HCT116 (cell line): ENCODE measurements at regions not wholly inside any gene's neighbourhood (a gene's known extent, or its start where the extent isn't known, plus 50 kb on each side); places are given as distances from the start of the nearest gene placed in this dataset.

Source experiments
- ATAC-seq: fragments of 200-7000 bp; cut with Tn5 transposase; 2 replicates; pipeline ENCODE4 v1.9.1; 2020; ENCODE audit warnings: mild to moderate bottlenecking, moderate library complexity
- BruUV-seq: library from RNA; stranded (reverse); fragments of 400-500 nt; replicated peaks from 2 replicates; lab custom pipeline; 2021; lab: Mats Ljungman, UMichigan
- CTCF ChIA-PET: fragments of 300-600 bp; sonication (Branson Sonifier 250); formaldehyde crosslinking; loops from one replicate; lab custom pipeline; 2021; ENCODE audit warnings: antibody characterized with exemption; lab: Charles Lee
- POLR2A ChIA-PET: fragments of 300-600, 350-600 bp; sonication (Branson Sonifier 250); formaldehyde crosslinking; loops from one replicate; lab custom pipeline; 2021; ENCODE audit warnings: antibody characterized with exemption; lab: Charles Lee
- RAD21 ChIA-PET, 2 experiments: fragments of 300-600 bp; sonication (Branson Sonifier 250); formaldehyde crosslinking; loops; one replicate each; lab custom pipeline; 2023; ENCODE audit warnings: low total read pairs in 2 of 2; ENCODE audit not compliant: uncharacterized antibody in 2 of 2, unreplicated experiment in 2 of 2, low non-redundant PET in 1 of 2; lab: Charles Lee
- DNase-seq: peaks from one replicate; pipeline ENCODE4 v3.0.0-alpha.2; 2010; ENCODE audit warnings: low read depth, low spot score
- H2AFZ ChIP-seq: fragments of 200-600 bp; shearing (Covaris generic), sonication (generic); 2 replicates; pipeline ENCODE4 v1.6.1; 2017; ENCODE audit warnings: low read depth, mixed run types, mixed read lengths, antibody characterized with exemption, low read length; ENCODE audit not compliant: poor library complexity, severe bottlenecking
- H3K27ac ChIP-seq: 2 replicates; pipeline ENCODE4 v1.5.1; 2012; ENCODE audit warnings: low read depth, low read length
- H3K27me3 ChIP-seq: fragments of 200-600 bp; sonication (generic); 2 replicates; pipeline ENCODE4 v1.6.1; 2016; ENCODE audit warnings: mixed run types, low read length, mixed read lengths; ENCODE audit not compliant: insufficient read depth
- H3K36me3 ChIP-seq, 2 experiments: fragments of 200-500 bp in 1 of 2; fragments of 200-600 bp in 1 of 2; sonication (Bioruptor generic) in 1 of 2; sonication (generic) in 1 of 2; 2 replicates each; pipeline versions ENCODE4 v1.5.1 to v1.6.1; 2014 to 2016; ENCODE audit warnings: low read length in 2 of 2, inconsistent platforms in 1 of 2, mixed read lengths in 1 of 2, mixed run types in 1 of 2; ENCODE audit not compliant: insufficient read depth in 2 of 2, control insufficient read depth in 1 of 2
- H3K4me1 ChIP-seq, 2 experiments: fragments of 200-600 bp in 1 of 2; sonication (generic) in 1 of 2; 2 replicates each; pipeline versions ENCODE4 v1.5.1 to v1.6.1; 2012 to 2017; ENCODE audit warnings: low read length in 2 of 2, inconsistent platforms in 1 of 2, mild to moderate bottlenecking in 1 of 2, mixed read lengths in 1 of 2, mixed run types in 1 of 2, moderate library complexity in 1 of 2; ENCODE audit not compliant: insufficient read depth in 2 of 2, control insufficient read depth in 1 of 2
- H3K4me2 ChIP-seq: fragments of 200-600 bp; sonication (generic); 2 replicates; pipeline ENCODE4 v1.6.1; 2017; ENCODE audit warnings: mixed run types, low read length, mixed read lengths
- H3K4me3 ChIP-seq, 2 experiments: fragments of 200-600 bp in 1 of 2; sonication (generic) in 1 of 2; replicated peaks in 1 of 2; 2 replicates each; pipeline ENCODE4 v1.5.1; 2011 to 2016; ENCODE audit warnings: low read length in 2 of 2, control low read depth in 1 of 2, low read depth in 1 of 2, mild to moderate bottlenecking in 1 of 2, mixed read lengths in 1 of 2, mixed run types in 1 of 2
- H3K79me2 ChIP-seq: fragments of 200-600 bp; sonication (generic); 2 replicates; pipeline ENCODE4 v1.6.1; 2017; ENCODE audit warnings: mild to moderate bottlenecking, mixed run types, low read length, moderate library complexity, mixed read lengths; ENCODE audit not compliant: insufficient read depth
- H3K9ac ChIP-seq: fragments of 200-600 bp; sonication (generic); 2 replicates; pipeline ENCODE4 v1.6.1; 2016; ENCODE audit warnings: low read length, mixed read lengths
- H3K9me2 ChIP-seq: fragments of 200-600 bp; sonication (generic), shearing (Covaris generic); 2 replicates; pipeline ENCODE4 v1.6.1; 2017; ENCODE audit warnings: mixed run types, mild to moderate bottlenecking, moderate library complexity; ENCODE audit not compliant: insufficient read depth
- H3K9me3 ChIP-seq, 2 experiments: fragments of 200-500 bp in 1 of 2; fragments of 200-600 bp in 1 of 2; sonication (Bioruptor generic) in 1 of 2; sonication (generic) in 1 of 2; 2 replicates each; pipeline ENCODE4 v1.6.1; 2014 to 2017; ENCODE audit warnings: low read length in 2 of 2, mixed read lengths in 2 of 2, inconsistent platforms in 1 of 2, low read depth in 1 of 2, mild to moderate bottlenecking in 1 of 2, mixed run types in 1 of 2, moderate library complexity in 1 of 2; ENCODE audit not compliant: control insufficient read depth in 1 of 2, insufficient read depth in 1 of 2
- H4K20me1 ChIP-seq: fragments of 200-600 bp; sonication (generic), shearing (Covaris generic); 2 replicates; pipeline ENCODE4 v1.6.1; 2017; ENCODE audit warnings: mixed run types, mild to moderate bottlenecking, moderate library complexity; ENCODE audit not compliant: insufficient read depth
- EZH2 ChIP-seq: fragments of 200-600 bp; sonication (generic); IDR thresholded peaks from 2 replicates; pipeline ENCODE4 v1.6.1; 2017; ENCODE audit warnings: antibody characterized with exemption, mixed run types
- EZH2phosphoT487 ChIP-seq: fragments of 200-600 bp; IDR thresholded peaks from 2 replicates; pipeline ENCODE4 v1.6.1; 2018; ENCODE audit warnings: antibody characterized with exemption, borderline replicate concordance
- FOSL1 ChIP-seq: IDR thresholded peaks from 2 replicates; pipeline ENCODE4 v1.6.1; 2012; ENCODE audit warnings: low read depth
- POLR2AphosphoS5 ChIP-seq: IDR thresholded peaks from 2 replicates; pipeline ENCODE4 v1.6.1; 2011; ENCODE audit warnings: mild to moderate bottlenecking, low read depth, low read length, moderate library complexity
- SIN3A ChIP-seq: IDR thresholded peaks from 2 replicates; pipeline ENCODE4 v1.6.1; 2012; ENCODE audit warnings: low read depth
- SP1 ChIP-seq: IDR thresholded peaks from 2 replicates; pipeline ENCODE4 v1.6.1; 2012; ENCODE audit warnings: low read depth
- intact Hi-C: fragments of 100-400 bp; cut with micrococcal nuclease; formaldehyde crosslinking; loops from 2 replicates; pipeline ENCODE4 v1.10.0; 2022
- TF ChIP-seq, protein P1 (sequence below): IDR thresholded peaks from 2 replicates; pipeline ENCODE4 v1.6.1; 2012
- TF ChIP-seq, protein P2 (sequence below): IDR thresholded peaks from 2 replicates; pipeline ENCODE4 v1.6.1; 2011; ENCODE audit warnings: mild to moderate bottlenecking, low read length, moderate library complexity; ENCODE audit not compliant: insufficient replicate concordance; ENCODE audit errors: extremely low read depth
- TF ChIP-seq, protein P3 (sequence below): IDR thresholded peaks from 2 replicates; pipeline ENCODE4 v1.6.1; 2012

DNA sequence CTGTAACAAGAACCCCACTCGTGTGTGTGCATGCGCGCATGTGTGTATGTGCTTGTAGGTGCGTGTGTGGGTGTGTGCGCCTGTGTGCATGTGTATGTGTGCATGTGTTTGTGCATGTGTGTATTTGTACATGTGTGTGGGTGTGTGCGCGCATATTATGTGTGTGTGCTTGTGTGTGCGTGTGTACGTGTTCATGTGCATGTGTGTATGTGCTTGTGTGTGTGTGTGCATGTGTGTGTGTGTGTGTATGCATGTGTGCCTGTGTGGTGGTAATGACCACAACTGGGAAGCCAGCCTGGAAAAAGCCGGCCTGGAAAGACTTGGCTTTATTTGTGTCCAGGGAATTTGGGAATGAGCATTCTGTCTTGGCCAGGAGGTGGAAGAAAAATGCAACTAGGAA is 157.5 kb downstream of the PAX1 start:
- TF ChIP-seq SIN3A (no peak), POLR2AphosphoS5 (no peak), EZH2 (no peak), SP1 (no peak), FOSL1 (no peak), EZH2phosphoT487 (no peak)
- TF ChIP-seq, protein P1, sequence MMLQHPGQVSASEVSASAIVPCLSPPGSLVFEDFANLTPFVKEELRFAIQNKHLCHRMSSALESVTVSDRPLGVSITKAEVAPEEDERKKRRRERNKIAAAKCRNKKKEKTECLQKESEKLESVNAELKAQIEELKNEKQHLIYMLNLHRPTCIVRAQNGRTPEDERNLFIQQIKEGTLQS, result no peak
- TF ChIP-seq, protein P2, sequence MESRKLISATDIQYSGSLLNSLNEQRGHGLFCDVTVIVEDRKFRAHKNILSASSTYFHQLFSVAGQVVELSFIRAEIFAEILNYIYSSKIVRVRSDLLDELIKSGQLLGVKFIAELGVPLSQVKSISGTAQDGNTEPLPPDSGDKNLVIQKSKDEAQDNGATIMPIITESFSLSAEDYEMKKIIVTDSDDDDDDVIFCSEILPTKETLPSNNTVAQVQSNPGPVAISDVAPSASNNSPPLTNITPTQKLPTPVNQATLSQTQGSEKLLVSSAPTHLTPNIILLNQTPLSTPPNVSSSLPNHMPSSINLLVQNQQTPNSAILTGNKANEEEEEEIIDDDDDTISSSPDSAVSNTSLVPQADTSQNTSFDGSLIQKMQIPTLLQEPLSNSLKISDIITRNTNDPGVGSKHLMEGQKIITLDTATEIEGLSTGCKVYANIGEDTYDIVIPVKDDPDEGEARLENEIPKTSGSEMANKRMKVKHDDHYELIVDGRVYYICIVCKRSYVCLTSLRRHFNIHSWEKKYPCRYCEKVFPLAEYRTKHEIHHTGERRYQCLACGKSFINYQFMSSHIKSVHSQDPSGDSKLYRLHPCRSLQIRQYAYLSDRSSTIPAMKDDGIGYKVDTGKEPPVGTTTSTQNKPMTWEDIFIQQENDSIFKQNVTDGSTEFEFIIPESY, result no peak
- TF ChIP-seq, protein P3, sequence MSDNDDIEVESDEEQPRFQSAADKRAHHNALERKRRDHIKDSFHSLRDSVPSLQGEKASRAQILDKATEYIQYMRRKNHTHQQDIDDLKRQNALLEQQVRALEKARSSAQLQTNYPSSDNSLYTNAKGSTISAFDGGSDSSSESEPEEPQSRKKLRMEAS, result no peak
- Histone ChIP-seq H3K4me3 (no peak overlapping the region), H3K9ac (no peak overlapping the region), H3K36me3 (no peaks in the 10 kb centered on the region), H3K4me1 (no peaks in the 10 kb centered on the region), H2AFZ (no peak overlapping the region), H3K9me3 (peaks cover 0 to 6% of the 10 kb centered on the region in 2 experiments; a peak in 2 of 4 replicates), H3K9me2 (no peaks in the 10 kb centered on the region), H4K20me1 (no peaks in the 10 kb centered on the region), H3K27me3 (no peaks in the 10 kb centered on the region), H3K27ac (no peak overlapping the region), H3K79me2 (no peaks in the 10 kb centered on the region), H3K4me2 (no peak overlapping the region)
- no TSS peak for BruUV-seq
- ChIA-PET POLR2A (no interaction called here), RAD21 (no interaction called here), CTCF (no interaction called here)
- intact Hi-C loops, result no loop called here
- ATAC-seq (no peak), DNase-seq (no peak)
